ENCODE measurements at regions not wholly inside any gene's neighbourhood (a gene's known extent, or its start where the extent isn't known, plus 50 kb on each side); places are given as distances from the start of the nearest gene placed in this dataset.

DNA sequence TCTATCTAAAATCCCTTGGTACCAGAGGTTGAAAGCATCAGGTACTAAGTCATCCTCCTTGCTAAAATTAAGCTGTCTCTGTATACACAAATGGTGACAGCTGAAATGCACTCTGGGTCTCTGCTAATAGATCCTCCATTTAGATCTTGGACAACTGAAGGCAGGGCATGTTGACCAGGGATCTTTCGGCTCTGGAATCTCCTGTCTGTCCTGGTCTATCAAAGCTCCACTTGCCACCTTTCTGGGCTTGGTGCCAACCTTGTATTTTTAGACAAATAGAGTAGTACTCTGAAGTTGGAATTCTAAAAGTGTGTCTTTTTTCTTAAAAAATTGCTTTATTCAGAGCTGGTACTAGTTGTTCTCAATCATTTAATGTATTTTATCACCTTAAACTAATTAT, 135.2 kb upstream of the HMHB1 start:
- TF ChIP-seq, protein P1, sequence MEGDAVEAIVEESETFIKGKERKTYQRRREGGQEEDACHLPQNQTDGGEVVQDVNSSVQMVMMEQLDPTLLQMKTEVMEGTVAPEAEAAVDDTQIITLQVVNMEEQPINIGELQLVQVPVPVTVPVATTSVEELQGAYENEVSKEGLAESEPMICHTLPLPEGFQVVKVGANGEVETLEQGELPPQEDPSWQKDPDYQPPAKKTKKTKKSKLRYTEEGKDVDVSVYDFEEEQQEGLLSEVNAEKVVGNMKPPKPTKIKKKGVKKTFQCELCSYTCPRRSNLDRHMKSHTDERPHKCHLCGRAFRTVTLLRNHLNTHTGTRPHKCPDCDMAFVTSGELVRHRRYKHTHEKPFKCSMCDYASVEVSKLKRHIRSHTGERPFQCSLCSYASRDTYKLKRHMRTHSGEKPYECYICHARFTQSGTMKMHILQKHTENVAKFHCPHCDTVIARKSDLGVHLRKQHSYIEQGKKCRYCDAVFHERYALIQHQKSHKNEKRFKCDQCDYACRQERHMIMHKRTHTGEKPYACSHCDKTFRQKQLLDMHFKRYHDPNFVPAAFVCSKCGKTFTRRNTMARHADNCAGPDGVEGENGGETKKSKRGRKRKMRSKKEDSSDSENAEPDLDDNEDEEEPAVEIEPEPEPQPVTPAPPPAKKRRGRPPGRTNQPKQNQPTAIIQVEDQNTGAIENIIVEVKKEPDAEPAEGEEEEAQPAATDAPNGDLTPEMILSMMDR (conservative IDR thresholded peaks at IDR 0.05): no peak
- TF ChIP-seq EZH2 (IDR thresholded peaks at IDR 0.05; ENCODE audit: low read depth): no peak

Data from PC-9 (cell line).